Nephron (organoid): ENCODE measurements at regions not wholly inside any gene's neighbourhood (a gene's known extent, or its start where the extent isn't known, plus 50 kb on each side); places are given as distances from the start of the nearest gene placed in this dataset.

ENCODE experiments used
- H3K27ac Mint-ChIP-seq, 3 experiments: 2 replicates each; pipeline ENCODE4 v1.8.0; 2020; ENCODE audit warnings: mixed read lengths in 3 of 3, mild to moderate bottlenecking in 2 of 3, moderate library complexity in 1 of 3
- H3K27me3 Mint-ChIP-seq: 2 replicates; pipeline ENCODE4 v1.8.0; 2021; ENCODE audit warnings: low read depth, mild to moderate bottlenecking, moderate library complexity, mixed read lengths
- H3K36me3 Mint-ChIP-seq: 2 replicates; pipeline ENCODE4 v1.8.0; 2020; ENCODE audit warnings: low read depth, mixed read lengths
- H3K4me1 Mint-ChIP-seq: 2 replicates; pipeline ENCODE4 v1.8.0; 2020; ENCODE audit warnings: mixed read lengths
- H3K4me3 Mint-ChIP-seq, 3 experiments: 2 replicates each; pipeline ENCODE4 v1.8.0; 2020; ENCODE audit warnings: mild to moderate bottlenecking in 3 of 3, mixed read lengths in 3 of 3, moderate library complexity in 2 of 3
- H3K9me3 Mint-ChIP-seq: 2 replicates; pipeline ENCODE4 v1.8.0; 2020; ENCODE audit warnings: mixed read lengths
- CTCF ChIP-seq, 3 experiments: fragments of 200-600 bp; sonication (generic); IDR thresholded peaks; one replicate each; pipeline ENCODE4 v1.5.0; 2021; ENCODE audit warnings: antibody characterized with exemption in 3 of 3; ENCODE audit not compliant: unreplicated experiment in 3 of 3

DNA sequence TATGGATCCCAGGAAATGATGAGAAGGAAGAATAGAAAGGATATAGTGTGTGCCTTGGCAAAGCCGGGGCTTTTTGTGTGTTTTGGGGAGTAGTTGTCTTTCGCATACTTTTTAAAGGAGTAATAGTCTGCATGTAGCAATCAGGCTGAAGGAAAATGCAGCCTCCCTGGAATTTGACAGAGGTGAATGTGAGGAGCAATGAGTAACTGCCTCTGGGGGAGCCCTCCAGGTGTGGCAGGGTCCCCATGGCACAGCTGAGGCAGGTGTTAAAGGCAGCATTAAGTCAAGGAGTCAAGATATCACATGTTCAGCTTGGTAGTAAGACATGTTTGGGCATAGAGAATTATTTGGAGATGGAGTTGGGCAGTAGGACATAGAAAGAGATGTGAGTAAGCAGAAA is 203.1 kb downstream of the C6orf118 start:
- Mint-ChIP-seq H3K27ac (no peak overlapping the region), H3K4me1 (no peaks in the 10 kb centered on the region), H3K36me3 (no peaks in the 10 kb centered on the region), H3K27me3 (peaks cover 9% of the 10 kb centered on the region), H3K9me3 (peaks cover 2% of the 10 kb centered on the region), H3K4me3 (no peak overlapping the region)
- no peak for TF ChIP-seq CTCF (IDR thresholded peaks at IDR 0.05; ENCODE audit: unreplicated experiment in 3 of 3)

DNA sequence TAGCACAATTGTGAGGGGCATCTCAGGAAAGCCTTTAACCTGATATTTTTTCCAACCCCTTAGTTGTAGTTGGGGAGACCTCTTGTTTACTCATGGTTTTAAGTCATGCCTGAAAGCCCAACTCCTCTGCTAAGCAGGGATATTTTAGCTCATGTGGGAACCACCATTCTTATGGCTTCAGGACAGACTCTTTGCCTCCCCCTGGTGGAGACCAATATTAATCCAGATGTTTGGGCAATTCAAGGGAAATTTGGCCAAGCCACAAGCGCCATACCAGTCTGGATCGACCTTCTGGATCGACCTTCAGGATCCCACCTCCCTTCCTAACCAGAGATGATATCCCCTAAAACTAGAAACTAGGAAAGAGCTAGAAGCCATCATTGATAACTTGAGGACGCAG is 211.2 kb downstream of the C6orf118 start:
- TF ChIP-seq CTCF (IDR thresholded peaks at IDR 0.05; ENCODE audit: unreplicated experiment in 3 of 3) = peak in 1 of 3 experiments; percentile 10
- H3K9me3 Mint-ChIP-seq = peaks cover 20% of the 10 kb centered on the region

GRCh38 chr6:165096868-165097267 is 212.5 kb downstream of the C6orf118 start:
- Mint-ChIP-seq H3K4me3 (no peak overlapping the region), H3K27ac (no peak overlapping the region), H3K9me3 (peaks cover 25% of the 10 kb centered on the region), H3K27me3 (peaks cover 3% of the 10 kb centered on the region), H3K4me1 (no peaks in the 10 kb centered on the region), H3K36me3 (peaks cover 15% of the 10 kb centered on the region)
- TF ChIP-seq CTCF (IDR thresholded peaks at IDR 0.05; ENCODE audit: unreplicated experiment in 3 of 3) = no peak

More for the DNA sequence above, 211.2 kb downstream of the C6orf118 start:
- Mint-ChIP-seq H3K4me3 (no peak overlapping the region), H3K27ac (no peak overlapping the region), H3K36me3 (peaks cover 8% of the 10 kb centered on the region), H3K4me1 (no peaks in the 10 kb centered on the region), H3K27me3 (peaks cover 9% of the 10 kb centered on the region)

- Mint-ChIP-seq H3K27ac (no peak overlapping the region), H3K36me3 (peaks cover 15% of the 10 kb centered on the region), H3K4me3 (no peak overlapping the region), H3K4me1 (peaks cover 4% of the 10 kb centered on the region), H3K9me3 (peaks cover 27% of the 10 kb centered on the region), H3K27me3 (no peaks in the 10 kb centered on the region)
- TF ChIP-seq CTCF (IDR thresholded peaks at IDR 0.05; ENCODE audit: unreplicated experiment in 3 of 3) = no peak
These were observed 213.2 kb downstream of the C6orf118 start for GRCh38 chr6:165096209-165096608.

DNA sequence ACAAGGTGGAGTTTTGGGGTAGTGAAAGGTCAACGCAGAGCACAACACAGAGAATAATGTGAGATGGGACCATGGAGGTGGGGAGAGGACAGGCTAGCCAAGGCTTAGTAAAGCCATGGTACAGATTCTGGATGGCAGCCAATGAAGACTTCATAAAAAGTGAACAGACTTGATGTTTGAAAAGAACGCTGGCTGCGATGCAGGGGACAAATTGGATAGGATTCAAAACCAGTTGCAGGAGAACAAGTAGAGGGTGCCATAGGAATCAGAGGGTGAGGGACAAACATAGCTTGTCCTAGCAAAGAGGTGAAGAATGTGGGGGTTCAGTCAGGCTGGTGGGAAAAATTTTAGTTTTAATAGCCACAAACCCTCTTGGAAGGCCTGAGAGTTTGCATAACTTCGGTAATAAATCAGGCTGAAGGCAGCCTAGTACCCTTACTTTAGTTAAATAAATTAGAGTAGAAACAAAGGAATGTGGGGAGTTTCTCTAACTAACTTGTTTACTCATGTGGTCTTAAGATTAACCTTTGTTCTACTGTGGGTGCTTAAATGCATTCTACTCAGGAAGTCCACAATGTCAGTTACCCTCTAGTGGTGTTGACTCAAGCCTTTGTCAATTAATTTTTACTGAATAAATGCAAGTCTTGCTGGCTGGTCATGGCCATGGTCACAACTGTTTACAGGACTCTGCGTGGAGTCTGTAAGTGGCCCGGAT is 216.4 kb downstream of the C6orf118 start:
- Mint-ChIP-seq H3K27ac (peak overlapping the region in 1 of 3 experiments; percentile 11), H3K4me3 (no peak overlapping the region)

More for the DNA sequence above, 216.4 kb downstream of the C6orf118 start:
- Mint-ChIP-seq H3K4me1 (peaks cover 11% of the 10 kb centered on the region), H3K27me3 (peaks cover 4% of the 10 kb centered on the region), H3K9me3 (peaks cover 32% of the 10 kb centered on the region), H3K36me3 (peaks cover 15% of the 10 kb centered on the region)
- no peak for TF ChIP-seq CTCF (IDR thresholded peaks at IDR 0.05; ENCODE audit: unreplicated experiment in 3 of 3)
